NCI-H1105 treated with DMSO at 0.1 percent for 48 hours (cell line): ENCODE measurements at regions not wholly inside any gene's neighbourhood (a gene's known extent, or its start where the extent isn't known, plus 50 kb on each side); places are given as distances from the start of the nearest gene placed in this dataset.

Source experiments
- DNase-seq: peaks from one replicate; lab custom pipeline; 2025; lab: John Stamatoyannopoulos, UW

- DNase-seq: no peak
These were observed 528.5 kb upstream of the BTBD3 start for GRCh38 chr20:11389186-11389585.

- no peak for DNase-seq
These were observed 526.1 kb upstream of the BTBD3 start for GRCh38 chr20:11391591-11391990.

GRCh38 chr20:11394145-11394833, 523.4 kb upstream of the BTBD3 start:
- no peak for DNase-seq

GRCh38 chr20:11395581-11395980, 522.1 kb upstream of the BTBD3 start:
- DNase-seq: no peak

GRCh38 chr20:11401988-11402387, 515.7 kb upstream of the BTBD3 start:
- no peak for DNase-seq

- no peak for DNase-seq
These were observed 514.0 kb upstream of the BTBD3 start for GRCh38 chr20:11403711-11404110.

- DNase-seq: no peak
These were observed 510.8 kb upstream of the BTBD3 start for GRCh38 chr20:11406877-11407276.

GRCh38 chr20:11409561-11409960, 508.1 kb upstream of the BTBD3 start:
- no peak for DNase-seq

GRCh38 chr20:11411765-11412164, 505.9 kb upstream of the BTBD3 start:
- DNase-seq: no peak

- DNase-seq: no peak
These were observed 490.7 kb upstream of the BTBD3 start for GRCh38 chr20:11426948-11427347.

- DNase-seq: no peak
These were observed 488.5 kb upstream of the BTBD3 start for GRCh38 chr20:11429168-11429567.

- DNase-seq: no peak
These were observed 487.7 kb upstream of the BTBD3 start for GRCh38 chr20:11429889-11430519.

GRCh38 chr20:11430652-11431051, 487.0 kb upstream of the BTBD3 start:
- DNase-seq: no peak

GRCh38 chr20:11431621-11432020, 486.1 kb upstream of the BTBD3 start:
- DNase-seq: no peak

- DNase-seq: no peak
These were observed 485.3 kb upstream of the BTBD3 start for GRCh38 chr20:11432407-11432806.

GRCh38 chr20:11436113-11436905, 481.4 kb upstream of the BTBD3 start:
- no peak for DNase-seq

GRCh38 chr20:11437090-11437489, 480.6 kb upstream of the BTBD3 start:
- no peak for DNase-seq

GRCh38 chr20:11437611-11438380, 479.9 kb upstream of the BTBD3 start:
- DNase-seq: no peak

- no peak for DNase-seq
These were observed 479.3 kb upstream of the BTBD3 start for GRCh38 chr20:11438412-11438811.

GRCh38 chr20:11443382-11444119, 474.1 kb upstream of the BTBD3 start:
- no peak for DNase-seq

GRCh38 chr20:11445161-11445560, 472.5 kb upstream of the BTBD3 start:
- DNase-seq: no peak

GRCh38 chr20:11445891-11446290, 471.8 kb upstream of the BTBD3 start:
- no peak for DNase-seq
